Trophoblast cell (in vitro differentiated cells and primary cell): ENCODE measurements at regions not wholly inside any gene's neighbourhood (a gene's known extent, or its start where the extent isn't known, plus 50 kb on each side); places are given as distances from the start of the nearest gene placed in this dataset.

Experiments
- DNase-seq, 2 donors: peaks; one replicate each; pipeline ENCODE4 v3.0.0-alpha.2; 2016
- H2AFZ ChIP-seq: 2 replicates; pipeline ENCODE4 v1.6.1; 2013; ENCODE audit warnings: low read length, moderate library complexity, mild to moderate bottlenecking; ENCODE audit not compliant: insufficient read depth, poor library complexity
- H2AK5ac ChIP-seq: 2 replicates; pipeline ENCODE4 v1.6.1; 2013; ENCODE audit warnings: mild to moderate bottlenecking, low read length
- H2BK120ac ChIP-seq: 2 replicates; pipeline ENCODE4 v1.6.1; 2013; ENCODE audit warnings: low read length, mild to moderate bottlenecking, moderate library complexity; ENCODE audit not compliant: insufficient read depth, poor library complexity
- H2BK12ac ChIP-seq: 2 replicates; pipeline ENCODE4 v1.6.1; 2013; ENCODE audit warnings: mild to moderate bottlenecking, low read length, moderate library complexity
- H2BK5ac ChIP-seq: 2 replicates; pipeline ENCODE4 v1.6.1; 2013; ENCODE audit warnings: low read length, low read depth, moderate library complexity, mild to moderate bottlenecking; ENCODE audit not compliant: poor library complexity
- H3K14ac ChIP-seq: 2 replicates; pipeline ENCODE4 v1.6.1; 2013; ENCODE audit warnings: mild to moderate bottlenecking, low read length
- H3K18ac ChIP-seq: 2 replicates; pipeline ENCODE4 v1.6.1; 2013; ENCODE audit warnings: mild to moderate bottlenecking, low read length
- H3K23ac ChIP-seq: 2 replicates; pipeline ENCODE4 v1.6.1; 2013; ENCODE audit warnings: low read length
- H3K27ac ChIP-seq: 2 replicates; pipeline ENCODE4 v1.5.1; 2013; ENCODE audit warnings: low read depth, mild to moderate bottlenecking, inconsistent platforms, low read length, moderate library complexity
- H3K27me3 ChIP-seq: 2 replicates; pipeline ENCODE4 v1.6.1; 2013; ENCODE audit warnings: inconsistent platforms, mild to moderate bottlenecking, low read length, moderate library complexity; ENCODE audit not compliant: insufficient read depth
- H3K36me3 ChIP-seq, 2 experiments: 1 replicate in 1 of 2; 2 replicates in 1 of 2; pipeline ENCODE4 v1.6.1; 2013; ENCODE audit warnings: low read length in 2 of 2, mild to moderate bottlenecking in 2 of 2, moderate library complexity in 1 of 2; ENCODE audit not compliant: insufficient read depth in 2 of 2, control insufficient read depth in 1 of 2
- H3K4ac ChIP-seq: 2 replicates; pipeline ENCODE4 v1.6.1; 2013; ENCODE audit warnings: low read depth, mild to moderate bottlenecking, low read length, moderate library complexity
- H3K4me1 ChIP-seq, 2 experiments: 1 replicate in 1 of 2; 2 replicates in 1 of 2; pipeline ENCODE4 v1.6.1; 2013; ENCODE audit warnings: low read length in 2 of 2, mild to moderate bottlenecking in 2 of 2, moderate library complexity in 1 of 2; ENCODE audit not compliant: insufficient read depth in 2 of 2, control insufficient read depth in 1 of 2
- H3K4me2 ChIP-seq: 2 replicates; pipeline ENCODE4 v1.6.1; 2013; ENCODE audit warnings: inconsistent platforms, mild to moderate bottlenecking, low read length, moderate library complexity
- H3K4me3 ChIP-seq: 2 replicates; pipeline ENCODE4 v1.5.1; 2013; ENCODE audit warnings: mild to moderate bottlenecking, low read depth, low read length, inconsistent platforms
- H3K79me1 ChIP-seq: one replicate; pipeline ENCODE4 v1.6.1; 2013; ENCODE audit warnings: low read length
- H3K79me2 ChIP-seq: 2 replicates; pipeline ENCODE4 v1.6.1; 2013; ENCODE audit warnings: low read length, mild to moderate bottlenecking; ENCODE audit not compliant: control insufficient read depth, insufficient read depth, poor library complexity
- H3K9ac ChIP-seq: 2 replicates; pipeline ENCODE4 v1.6.1; 2013; ENCODE audit warnings: mild to moderate bottlenecking, low read length
- H3K9me3 ChIP-seq: 2 replicates; pipeline ENCODE4 v1.6.1; 2013; ENCODE audit warnings: low read depth, mild to moderate bottlenecking, control low read depth, inconsistent platforms, low read length; ENCODE audit not compliant: insufficient read depth
- H4K12ac ChIP-seq: 2 replicates; pipeline ENCODE4 v1.6.1; 2013; ENCODE audit warnings: low read depth, mild to moderate bottlenecking, low read length, moderate library complexity
- H4K8ac ChIP-seq: 2 replicates; pipeline ENCODE4 v1.6.1; 2013; ENCODE audit warnings: low read depth, mild to moderate bottlenecking, low read length, moderate library complexity
- H4K91ac ChIP-seq: one replicate; pipeline ENCODE4 v1.6.1; 2013; ENCODE audit warnings: low read depth, mild to moderate bottlenecking, low read length, moderate library complexity
- WGBS: extraction: QIAGEN DNeasy Blood & Tissue Kit; methylation state at CpG from one replicate; pipeline ENCODE4 v1.1.7; 2013; ENCODE audit warnings: missing lambda C conversion rate; ENCODE audit not compliant: insufficient read length, insufficient coverage; ENCODE audit errors: extremely low coverage; 5-methylcytosine and 5-hydroxymethylcytosine counted together

GRCh38 chr6:113352831-113353230 lies 504.3 kb upstream of the MARCKS start:
- peaks cover 3% of the 10 kb centered on the region for H3K79me2 ChIP-seq
- WGBS = no CpG with 5 or more reads among the region's 3 CpGs

GRCh38 chr6:113353392-113353791 lies 503.8 kb upstream of the MARCKS start:
- Histone ChIP-seq H3K4me3 (no peak overlapping the region), H3K4ac (no peak overlapping the region), H3K14ac (peak overlapping the region; percentile 44), H3K4me1 (peaks cover 3 to 6% of the 10 kb centered on the region in 2 experiments), H2AK5ac (no peak overlapping the region), H2BK5ac (peak overlapping the region; percentile 33), H2AFZ (peak overlapping the region; percentile 17), H4K91ac (peak overlapping the region; percentile 57), H3K23ac (no peak overlapping the region), H4K12ac (no peak overlapping the region), H3K27ac (no peak overlapping the region), H4K8ac (peak overlapping the region; percentile 67), H3K9ac (no peak overlapping the region), H2BK120ac (peak overlapping the region; percentile 94), H3K4me2 (no peak overlapping the region), H3K36me3 (no peaks in the 10 kb centered on the region), H3K9me3 (no peaks in the 10 kb centered on the region), H3K18ac (no peak overlapping the region), H3K79me1 (peaks cover 10% of the 10 kb centered on the region), H3K79me2 (peaks cover 3% of the 10 kb centered on the region), H2BK12ac (peak overlapping the region; percentile 88), H3K27me3 (no peaks in the 10 kb centered on the region)
- WGBS = no CpG with 5 or more reads among the region's 2 CpGs
- peak in 1 of 2 donors; percentile 40 for DNase-seq

More at GRCh38 chr6:113352831-113353230, 504.3 kb upstream of the MARCKS start:
- peak overlapping the region; percentile 5 for H3K14ac ChIP-seq
- H3K18ac ChIP-seq = no peak overlapping the region
- peak overlapping the region; percentile 86 for H2BK5ac ChIP-seq
- H2BK12ac ChIP-seq = peak overlapping the region; percentile 50
- no peak overlapping the region for H4K12ac ChIP-seq
- H3K9me3 ChIP-seq = no peaks in the 10 kb centered on the region
- no peak overlapping the region for H3K23ac ChIP-seq
- no peaks in the 10 kb centered on the region for H3K27me3 ChIP-seq
- peak overlapping the region; percentile 29 for H2AK5ac ChIP-seq
- peaks cover 3 to 6% of the 10 kb centered on the region in 2 experiments for H3K4me1 ChIP-seq
- peaks cover 10% of the 10 kb centered on the region for H3K79me1 ChIP-seq
- H2BK120ac ChIP-seq = peak overlapping the region; percentile 11
- H4K8ac ChIP-seq = peak overlapping the region; percentile 4
- no peak overlapping the region for H3K4ac ChIP-seq
- no peak overlapping the region for H3K4me2 ChIP-seq
- H3K9ac ChIP-seq = no peak overlapping the region
- no peaks in the 10 kb centered on the region for H3K36me3 ChIP-seq
- H2AFZ ChIP-seq = no peak overlapping the region
- H3K27ac ChIP-seq = peak overlapping the region; percentile 73
- no peak for DNase-seq
- H3K4me3 ChIP-seq = no peak overlapping the region
- peak overlapping the region; percentile 19 for H4K91ac ChIP-seq

DNA sequence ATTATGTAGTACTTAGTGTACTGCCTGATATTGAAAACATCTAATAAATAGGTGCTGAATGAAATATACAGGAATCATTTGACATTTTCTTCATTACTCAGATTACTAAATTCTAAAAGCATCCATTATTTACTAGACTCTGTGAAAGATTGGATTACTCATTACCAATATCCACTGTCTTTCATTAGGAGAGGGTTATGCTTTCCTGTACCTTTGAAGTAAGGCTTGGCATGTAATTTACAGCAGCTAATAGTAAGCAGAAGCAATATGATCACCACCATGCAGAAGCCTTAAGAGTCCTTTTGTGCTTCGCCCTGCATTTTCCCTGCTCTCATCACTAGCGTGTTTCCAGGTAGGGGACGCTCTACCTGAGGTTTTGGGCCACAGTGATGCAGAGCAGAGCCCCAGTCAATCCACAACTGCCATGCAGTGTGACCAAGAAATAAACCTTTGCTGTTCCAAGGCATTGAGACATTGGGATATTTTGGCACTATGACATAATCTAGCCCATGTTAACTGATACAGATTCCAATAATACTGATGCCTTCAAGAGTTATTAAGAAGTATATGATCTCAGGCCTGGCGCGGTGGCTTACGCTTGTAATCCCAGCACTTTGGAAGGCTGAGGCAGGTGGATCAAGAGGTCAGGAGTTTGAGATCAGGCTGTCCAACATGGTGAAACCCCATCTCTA lies 502.8 kb upstream of the MARCKS start:
- peak overlapping the region; percentile 34 for H2BK12ac ChIP-seq
- H3K27me3 ChIP-seq = no peaks in the 10 kb centered on the region
- no peak overlapping the region for H3K9ac ChIP-seq
- no peak overlapping the region for H3K27ac ChIP-seq
- no peak overlapping the region for H2BK120ac ChIP-seq
- no peak overlapping the region for H3K18ac ChIP-seq
- H3K4me1 ChIP-seq = peaks cover 3 to 8% of the 10 kb centered on the region in 2 experiments
- H3K14ac ChIP-seq = no peak overlapping the region
- no peak overlapping the region for H3K4me2 ChIP-seq
- no peak overlapping the region for H3K4me3 ChIP-seq
- no peak overlapping the region for H3K4ac ChIP-seq
- peaks cover 3% of the 10 kb centered on the region for H3K79me2 ChIP-seq
- H3K9me3 ChIP-seq = no peaks in the 10 kb centered on the region
- H4K8ac ChIP-seq = no peak overlapping the region
- H2AFZ ChIP-seq = no peak overlapping the region
- no CpG with 5 or more reads among the region's 6 CpGs for WGBS
- no peak for DNase-seq
- H4K12ac ChIP-seq = no peak overlapping the region
- peaks cover 11% of the 10 kb centered on the region for H3K79me1 ChIP-seq
- no peak overlapping the region for H2BK5ac ChIP-seq
- H2AK5ac ChIP-seq = no peak overlapping the region
- no peak overlapping the region for H4K91ac ChIP-seq
- no peak overlapping the region for H3K23ac ChIP-seq
- H3K36me3 ChIP-seq = no peaks in the 10 kb centered on the region

GRCh38 chr6:113356139-113356538 lies 501.0 kb upstream of the MARCKS start:
- WGBS = no CpG with 5 or more reads among the region's 1 CpG
- H4K8ac ChIP-seq = no peak overlapping the region
- H3K23ac ChIP-seq = no peak overlapping the region
- H3K4me1 ChIP-seq = peaks cover 3 to 12% of the 10 kb centered on the region in 2 experiments
- H2BK5ac ChIP-seq = no peak overlapping the region
- no peak overlapping the region for H3K4ac ChIP-seq
- no peak overlapping the region for H2BK12ac ChIP-seq
- H3K4me2 ChIP-seq = no peak overlapping the region
- no peak overlapping the region for H3K18ac ChIP-seq
- H2AFZ ChIP-seq = no peak overlapping the region
- no peak overlapping the region for H3K14ac ChIP-seq
- no peaks in the 10 kb centered on the region for H3K27me3 ChIP-seq
- H3K36me3 ChIP-seq = no peaks in the 10 kb centered on the region
- H3K27ac ChIP-seq = no peak overlapping the region
- no peak overlapping the region for H4K91ac ChIP-seq
- no peak for DNase-seq
- no peak overlapping the region for H2BK120ac ChIP-seq
- no peak overlapping the region for H2AK5ac ChIP-seq
- H3K9me3 ChIP-seq = no peaks in the 10 kb centered on the region
- H3K79me1 ChIP-seq = peaks cover 12% of the 10 kb centered on the region
- no peak overlapping the region for H3K4me3 ChIP-seq
- peaks cover 3% of the 10 kb centered on the region for H3K79me2 ChIP-seq
- H4K12ac ChIP-seq = no peak overlapping the region
- no peak overlapping the region for H3K9ac ChIP-seq
